Neural cell (in vitro differentiated cells): ENCODE measurements at regions not wholly inside any gene's neighbourhood (a gene's known extent, or its start where the extent isn't known, plus 50 kb on each side); places are given as distances from the start of the nearest gene placed in this dataset.

ENCODE experiments used
- CTCF ChIP-seq: fragments of 450-650 bp; IDR thresholded peaks from 2 replicates; pipeline ENCODE4 v1.5.1; 2014; ENCODE audit warnings: antibody characterized with exemption, mild to moderate bottlenecking, moderate library complexity; ENCODE audit not compliant: poor library complexity, severe bottlenecking
- EP300 ChIP-seq: fragments of 450-650 bp; conservative IDR thresholded peaks from 2 replicates; pipeline ENCODE4 v1.6.1; 2014; ENCODE audit warnings: antibody characterized with exemption, mild to moderate bottlenecking, moderate library complexity; ENCODE audit not compliant: poor library complexity, severe bottlenecking
- EZH2 ChIP-seq: fragments of 200-600, 300-800 bp; shearing (Covaris generic), sonication (generic); IDR thresholded peaks from 2 replicates; pipeline ENCODE4 v1.6.1; 2014; ENCODE audit warnings: antibody characterized with exemption, low read length, borderline replicate concordance, mild to moderate bottlenecking; ENCODE audit not compliant: insufficient read depth, poor library complexity, severe bottlenecking
- MXI1 ChIP-seq: fragments of 450-650 bp; conservative IDR thresholded peaks from 2 replicates; pipeline ENCODE4 v1.6.1; 2014; ENCODE audit warnings: antibody characterized with exemption, mild to moderate bottlenecking; ENCODE audit not compliant: poor library complexity, severe bottlenecking
- POLR2AphosphoS5 ChIP-seq: IDR thresholded peaks from 2 replicates; pipeline ENCODE4 v1.6.1; 2012
- RAD21 ChIP-seq: fragments of 450-650 bp; conservative IDR thresholded peaks from 2 replicates; pipeline ENCODE4 v1.6.1; 2014; ENCODE audit warnings: antibody characterized with exemption, mild to moderate bottlenecking, moderate library complexity
- REST ChIP-seq: IDR thresholded peaks from 2 replicates; pipeline ENCODE4 v1.6.1; 2012; ENCODE audit warnings: borderline replicate concordance
- TAF1 ChIP-seq: IDR thresholded peaks from 2 replicates; pipeline ENCODE4 v1.6.1; 2012; ENCODE audit warnings: low read depth

GRCh38 chr9:18073002-18073401 is 401.0 kb upstream of the ADAMTSL1 start:
- TF ChIP-seq CTCF (no peak), EZH2 (no peak), EP300 (no peak), REST (no peak), POLR2AphosphoS5 (no peak), TAF1 (no peak), RAD21 (no peak), MXI1 (no peak)
